ENCODE measurements at regions not wholly inside any gene's neighbourhood (a gene's known extent, or its start where the extent isn't known, plus 50 kb on each side); places are given as distances from the start of the nearest gene placed in this dataset.

GRCh38 chr15:87154761-87155160 lies 1075.1 kb downstream of the AGBL1 start:
- no peak for DNase-seq (ENCODE audit: low read depth in 3 of 3)

- no peak for DNase-seq (ENCODE audit: low read depth in 3 of 3)
Observed at GRCh38 chr15:87151202-87151748, 1071.6 kb downstream of the AGBL1 start.

- no peak for DNase-seq (ENCODE audit: low read depth in 3 of 3)
Observed at GRCh38 chr15:87145696-87146095, 1066.0 kb downstream of the AGBL1 start.

GRCh38 chr15:87144775-87145174 lies 1065.1 kb downstream of the AGBL1 start:
- DNase-seq (ENCODE audit: low read depth in 3 of 3), result no peak

DNA sequence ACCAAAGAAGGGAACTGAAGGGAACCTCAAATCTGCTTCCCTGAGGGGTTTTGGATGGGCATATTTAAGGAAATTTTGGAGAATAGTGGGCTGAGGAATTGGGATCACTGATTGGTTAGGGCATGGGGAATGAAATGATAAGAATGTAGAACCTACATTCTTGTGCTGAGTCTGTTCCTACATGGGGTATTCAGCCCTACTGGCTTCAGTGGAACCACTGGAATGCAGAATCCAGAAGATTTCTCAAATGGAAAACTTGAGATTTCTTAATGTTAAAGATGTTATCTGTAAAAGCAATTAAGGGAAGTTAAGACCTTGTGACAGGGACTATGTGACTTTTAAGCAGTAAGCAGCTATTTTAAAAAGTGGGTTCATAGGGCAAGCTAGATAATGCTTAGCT lies 1062.4 kb downstream of the AGBL1 start:
- no peak for DNase-seq (ENCODE audit: low read depth in 3 of 3)

DNA sequence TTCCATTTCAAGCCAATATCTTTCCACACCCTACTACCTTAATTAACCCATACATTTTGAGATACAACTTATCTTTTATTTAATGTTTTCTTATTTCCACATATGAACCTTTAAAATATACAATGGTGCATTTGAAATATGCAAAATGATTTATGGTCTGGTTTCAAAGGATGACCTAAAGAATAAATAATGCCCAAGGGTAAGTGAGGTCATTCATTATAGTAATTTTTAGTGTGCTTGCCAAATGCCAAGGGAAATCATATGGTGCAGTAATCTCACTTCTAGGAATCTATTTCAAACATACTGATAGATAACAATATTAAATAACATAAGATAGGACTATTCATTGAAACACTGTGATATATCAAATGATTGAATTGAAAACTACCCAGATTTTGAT lies 1055.4 kb downstream of the AGBL1 start:
- DNase-seq (ENCODE audit: low read depth in 3 of 3), result no peak

DNA sequence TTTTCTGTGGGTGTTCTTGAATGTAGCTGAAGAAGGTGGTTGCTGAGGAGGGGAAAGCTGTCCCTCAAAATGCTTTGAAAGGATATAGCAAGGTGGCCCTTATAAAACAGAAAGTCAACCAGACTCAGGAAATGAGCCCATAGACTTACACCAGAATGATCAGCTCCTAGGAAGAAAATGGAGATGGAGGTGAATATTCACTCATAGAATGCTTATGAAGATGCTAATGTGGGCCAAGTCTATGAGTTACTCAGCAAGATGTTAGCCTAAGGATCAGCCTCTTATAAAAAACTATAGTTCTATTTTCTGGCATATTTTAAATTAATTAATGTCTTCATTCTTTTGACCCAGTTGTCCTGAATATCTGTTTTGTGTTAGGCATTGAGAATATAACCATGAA lies 1054.0 kb downstream of the AGBL1 start:
- no peak for DNase-seq (ENCODE audit: low read depth in 3 of 3)

- DNase-seq (ENCODE audit: low read depth in 3 of 3), result no peak
Observed at GRCh38 chr15:87131067-87131466, 1051.4 kb downstream of the AGBL1 start.

DNA sequence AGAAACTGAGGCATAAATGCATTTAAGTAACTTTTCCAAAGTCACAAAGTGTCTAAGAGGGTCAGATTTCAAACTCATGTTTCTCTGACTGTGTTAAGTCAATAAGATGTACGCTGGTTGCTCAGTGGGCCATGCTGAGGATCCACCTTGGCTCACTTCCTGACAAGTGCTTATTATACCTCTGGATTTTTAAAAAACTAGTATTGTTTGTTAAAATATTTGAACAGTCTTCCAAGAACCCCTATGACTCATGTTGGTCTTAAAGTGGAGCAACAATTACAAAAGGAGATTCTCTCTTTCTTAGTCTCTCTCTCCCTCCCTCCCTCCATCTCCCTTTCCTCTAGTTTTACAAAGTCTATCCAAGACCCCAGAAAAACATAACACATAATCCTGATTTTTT lies 1050.2 kb downstream of the AGBL1 start:
- no peak for DNase-seq (ENCODE audit: low read depth in 3 of 3)

DNA sequence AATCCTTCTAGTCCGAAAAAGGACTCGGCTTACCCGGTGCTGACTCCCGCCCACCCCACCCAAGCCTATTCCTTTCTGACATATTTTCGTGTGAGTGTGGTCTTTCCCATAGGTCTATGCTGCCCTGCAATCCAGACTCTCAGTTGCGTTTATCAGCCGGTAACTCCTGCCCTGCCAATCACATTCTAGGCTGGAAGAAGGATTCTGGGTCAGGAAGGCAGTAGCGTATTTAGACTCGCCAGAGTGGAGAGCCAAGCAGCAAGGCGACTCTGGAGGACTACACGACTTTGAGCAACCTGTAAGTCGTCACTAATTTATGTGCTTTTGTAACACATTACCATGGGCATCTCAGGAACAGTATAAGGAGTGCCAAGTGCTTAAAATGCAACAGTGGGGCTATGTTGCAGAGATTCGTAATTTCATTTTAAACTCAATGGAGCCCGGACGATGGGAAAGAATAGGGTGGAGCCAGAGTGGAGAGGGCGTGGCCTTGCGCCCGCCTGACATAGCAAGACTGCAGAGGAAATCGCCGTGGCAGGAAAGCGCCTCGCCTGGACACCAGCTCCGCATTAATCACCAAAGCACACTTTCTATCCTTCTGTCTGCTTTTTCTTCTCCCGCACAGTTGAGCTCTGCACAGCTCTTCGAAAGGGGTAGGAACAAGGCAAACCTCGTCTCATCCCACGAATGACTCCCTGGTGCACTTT lies 1044.2 kb downstream of the AGBL1 start:
- no peak for DNase-seq (ENCODE audit: low read depth in 3 of 3)

GRCh38 chr15:87121336-87121735 lies 1041.7 kb downstream of the AGBL1 start:
- DNase-seq (ENCODE audit: low read depth in 3 of 3), result no peak

- no peak for DNase-seq (ENCODE audit: low read depth in 3 of 3)
Observed at GRCh38 chr15:87120555-87120954, 1040.9 kb downstream of the AGBL1 start.

GRCh38 chr15:87118846-87119245 lies 1039.2 kb downstream of the AGBL1 start:
- no peak for DNase-seq (ENCODE audit: low read depth in 3 of 3)

- DNase-seq (ENCODE audit: low read depth in 3 of 3), result no peak
Observed at GRCh38 chr15:87118435-87118834, 1038.8 kb downstream of the AGBL1 start.

DNA sequence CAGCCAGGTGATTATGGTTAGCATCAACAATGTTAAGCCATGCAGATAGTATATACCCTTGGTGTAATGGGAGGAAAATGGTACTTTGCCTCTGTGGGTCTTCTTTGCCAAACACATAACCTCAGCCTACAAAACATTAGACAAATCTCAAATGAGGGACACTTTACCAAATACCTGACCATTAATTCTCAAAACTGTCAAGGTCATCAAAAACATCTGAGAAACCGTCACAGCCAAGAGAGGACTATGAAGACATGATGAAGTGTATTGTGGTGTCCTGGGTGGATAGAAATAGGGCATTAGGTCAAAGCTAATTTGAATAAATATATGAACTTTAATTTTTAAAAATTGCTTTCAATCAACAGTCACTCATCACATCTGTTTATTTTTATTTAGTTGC lies 1036.1 kb downstream of the AGBL1 start:
- no peak for DNase-seq (ENCODE audit: low read depth in 3 of 3)

DNA sequence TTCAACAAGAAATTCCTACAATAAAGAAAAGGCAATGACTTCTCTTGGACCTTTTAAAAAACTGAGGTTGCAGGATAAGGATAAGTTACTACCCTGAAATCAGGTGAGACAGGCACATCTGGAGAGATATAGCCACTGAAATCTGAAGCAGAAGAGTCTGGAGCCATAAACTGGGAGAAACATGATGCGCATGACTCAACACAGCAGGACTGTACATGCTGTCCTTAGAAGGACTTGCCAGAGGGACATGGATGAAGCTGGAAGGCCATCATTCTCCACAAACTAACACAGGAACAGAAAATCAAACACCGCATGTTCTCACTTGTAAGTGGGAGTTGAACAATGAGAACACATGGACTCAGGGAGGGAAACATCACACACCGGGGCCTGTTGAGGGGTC lies 1020.2 kb downstream of the AGBL1 start:
- DNase-seq (ENCODE audit: low read depth in 3 of 3), result no peak

- DNase-seq (ENCODE audit: low read depth in 3 of 3), result no peak
Observed at GRCh38 chr15:87089551-87089950, 1009.9 kb downstream of the AGBL1 start.

DNA sequence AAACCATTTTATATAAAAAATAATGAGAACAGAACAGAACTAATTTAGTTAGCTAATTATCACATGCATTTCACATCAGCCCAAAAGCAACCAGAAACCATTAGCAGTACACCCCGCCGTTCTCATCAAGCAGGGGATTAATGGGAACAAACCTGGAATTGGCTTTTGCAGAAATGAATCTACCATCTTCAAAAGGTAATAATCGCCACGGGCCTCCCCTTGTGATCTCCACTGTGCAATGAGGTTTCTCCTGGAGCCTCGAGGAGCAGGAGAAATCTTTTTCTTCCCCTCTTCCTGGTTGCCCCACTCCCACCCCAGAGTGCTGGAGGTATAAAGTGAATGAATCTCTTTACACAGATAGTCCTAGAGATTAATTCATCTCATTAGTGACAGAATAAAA lies 1003.5 kb downstream of the AGBL1 start:
- no peak for DNase-seq (ENCODE audit: low read depth in 3 of 3)

DNA sequence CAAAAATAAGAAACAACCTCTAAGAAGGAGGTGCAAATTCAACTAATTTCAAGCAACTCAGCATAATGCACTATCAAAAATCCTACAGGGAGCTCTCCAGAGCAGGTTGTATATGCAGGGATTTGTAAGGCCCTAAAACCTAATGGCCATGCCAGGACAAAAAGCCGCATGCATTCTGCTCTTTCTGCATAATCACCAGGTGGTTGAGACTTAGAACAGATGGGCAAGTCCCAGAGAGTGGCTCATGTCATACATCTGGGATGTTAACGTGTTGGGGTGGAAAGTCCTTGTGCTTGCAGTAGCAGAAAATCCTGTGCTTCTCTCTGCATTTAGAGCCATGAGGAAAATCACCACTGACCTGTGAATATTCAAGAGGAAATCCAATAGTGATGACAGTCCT lies 1002.9 kb downstream of the AGBL1 start:
- DNase-seq (ENCODE audit: low read depth in 3 of 3), result no peak

DNA sequence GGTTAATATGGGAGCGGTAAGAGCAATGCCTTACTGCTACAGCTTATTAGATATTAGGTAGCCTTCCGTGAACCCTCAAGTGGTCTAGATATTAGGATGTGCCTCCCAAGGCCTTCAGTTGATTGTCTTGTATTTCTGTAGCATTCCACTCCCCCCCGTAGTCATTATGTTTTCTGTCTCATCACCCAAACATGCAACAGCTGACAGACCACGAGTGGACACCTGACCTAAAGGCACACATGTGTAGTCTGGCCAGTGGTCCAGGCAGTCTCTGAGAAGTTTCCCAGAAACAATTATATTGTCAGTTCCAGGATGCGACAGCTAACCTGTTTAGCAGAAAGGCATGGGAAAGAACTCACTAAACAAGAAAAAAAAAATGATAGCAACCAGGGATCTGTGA lies 1000.9 kb downstream of the AGBL1 start:
- DNase-seq (ENCODE audit: low read depth in 3 of 3), result no peak

Data from stimulated activated CD4-positive, alpha-beta T cell treated with anti-CD3 and anti-CD28 coated beads, TNF-alpha, amount 100 ng/mL, for 4 hours (primary cell).